ENCODE measurements at regions not wholly inside any gene's neighbourhood (a gene's known extent, or its start where the extent isn't known, plus 50 kb on each side); places are given as distances from the start of the nearest gene placed in this dataset.

DNA sequence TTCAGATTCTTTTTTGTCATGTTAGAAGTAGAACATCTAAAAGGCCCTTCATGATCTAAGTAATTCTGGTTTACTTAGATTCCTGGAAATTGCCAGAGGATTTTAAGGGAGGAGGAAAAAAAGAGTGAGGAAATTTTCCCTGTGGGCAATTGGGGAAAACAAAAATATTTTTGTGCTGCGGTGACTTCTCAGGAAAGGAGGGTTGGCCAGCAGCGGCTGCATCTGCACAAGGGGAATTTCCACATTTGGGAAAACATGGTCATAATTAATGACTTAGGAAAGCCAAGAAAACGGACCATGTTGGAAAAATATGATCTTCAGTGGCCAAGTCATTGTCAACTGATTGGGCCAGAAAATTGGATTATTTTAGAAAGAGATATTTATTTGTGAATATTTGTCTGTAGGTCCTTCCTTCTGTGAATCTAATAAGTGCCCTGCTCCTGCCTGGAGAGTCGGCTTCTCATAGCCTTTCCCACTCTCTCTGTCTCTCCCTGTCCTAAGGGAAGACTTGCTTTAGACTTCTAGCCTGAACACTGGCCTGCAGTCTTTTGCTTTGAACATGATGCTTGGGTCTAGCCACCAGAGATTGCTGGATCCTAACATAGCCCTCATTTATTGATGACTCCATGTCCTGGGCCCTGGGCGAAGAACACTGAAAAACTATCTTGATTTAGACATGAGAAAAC lies 124.2 kb upstream of the MKLN1 start:
- POLR2A ChIA-PET: no interaction called here
- H3K79me2 ChIP-seq (ENCODE audit: control insufficient read depth, insufficient read depth, low read length): no peaks in the 10 kb centered on the region
- CTCF ChIA-PET: no interaction called here

DNA sequence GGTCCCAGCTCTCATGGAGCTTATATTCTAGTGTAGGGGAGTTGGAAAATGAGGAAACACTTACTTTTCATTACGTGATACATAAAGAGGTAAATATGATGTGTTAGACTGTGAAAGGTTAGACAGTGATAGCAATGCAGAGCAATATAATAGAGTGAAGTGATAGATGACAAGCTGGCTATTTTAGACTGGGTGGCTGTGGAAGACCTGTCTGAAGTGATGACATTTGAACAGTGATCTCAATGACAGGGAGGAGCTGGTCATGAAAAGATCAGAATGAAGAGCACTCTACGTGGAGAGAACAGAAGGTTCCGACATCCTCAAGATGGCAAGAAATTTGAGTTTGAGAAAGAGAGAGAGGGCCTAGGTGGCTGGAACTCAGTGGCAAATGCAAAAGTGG lies 118.9 kb upstream of the MKLN1 start:
- no peaks in the 10 kb centered on the region for H3K27me3 Mint-ChIP-seq
- no peaks in the 10 kb centered on the region for H3K9me3 Mint-ChIP-seq (ENCODE audit: insufficient read depth)
- no peak overlapping the region for H2AFZ ChIP-seq (ENCODE audit: insufficient read depth, low read depth, low read length, poor library complexity, severe bottlenecking)
- no peak overlapping the region for H3K4me3 Mint-ChIP-seq
- no peak overlapping the region for H3K4me2 ChIP-seq (replicated peaks; ENCODE audit: low read depth, low read length, poor library complexity, severe bottlenecking)
- no peaks in the 10 kb centered on the region for H3K79me2 ChIP-seq (ENCODE audit: control insufficient read depth, insufficient read depth, low read length)
- H3K4me3 ChIP-seq (ENCODE audit: control extremely low read depth in 1 of 5, extremely low read depth in 1 of 5, insufficient read depth in 1 of 5, low read depth in 2 of 5, low read length in 4 of 5): no peak overlapping the region
- WGBS (ENCODE audit: insufficient coverage): 89% methylated on average over 3 of the region's 3 CpGs
- TF ChIP-seq, protein P1, sequence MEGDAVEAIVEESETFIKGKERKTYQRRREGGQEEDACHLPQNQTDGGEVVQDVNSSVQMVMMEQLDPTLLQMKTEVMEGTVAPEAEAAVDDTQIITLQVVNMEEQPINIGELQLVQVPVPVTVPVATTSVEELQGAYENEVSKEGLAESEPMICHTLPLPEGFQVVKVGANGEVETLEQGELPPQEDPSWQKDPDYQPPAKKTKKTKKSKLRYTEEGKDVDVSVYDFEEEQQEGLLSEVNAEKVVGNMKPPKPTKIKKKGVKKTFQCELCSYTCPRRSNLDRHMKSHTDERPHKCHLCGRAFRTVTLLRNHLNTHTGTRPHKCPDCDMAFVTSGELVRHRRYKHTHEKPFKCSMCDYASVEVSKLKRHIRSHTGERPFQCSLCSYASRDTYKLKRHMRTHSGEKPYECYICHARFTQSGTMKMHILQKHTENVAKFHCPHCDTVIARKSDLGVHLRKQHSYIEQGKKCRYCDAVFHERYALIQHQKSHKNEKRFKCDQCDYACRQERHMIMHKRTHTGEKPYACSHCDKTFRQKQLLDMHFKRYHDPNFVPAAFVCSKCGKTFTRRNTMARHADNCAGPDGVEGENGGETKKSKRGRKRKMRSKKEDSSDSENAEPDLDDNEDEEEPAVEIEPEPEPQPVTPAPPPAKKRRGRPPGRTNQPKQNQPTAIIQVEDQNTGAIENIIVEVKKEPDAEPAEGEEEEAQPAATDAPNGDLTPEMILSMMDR (IDR thresholded peaks at IDR 0.05): no peak
- TF ChIP-seq EZH2 (IDR thresholded peaks at IDR 0.05; ENCODE audit: borderline replicate concordance, insufficient read depth, low read depth, low read length, poor library complexity, severe bottlenecking): no peak
- no peaks in the 10 kb centered on the region for H3K36me3 ChIP-seq (replicated peaks in 1 of 2; ENCODE audit: control extremely low read depth in 1 of 2, control insufficient read depth in 1 of 2, extremely low read depth in 1 of 2, insufficient read depth in 2 of 2, low read length in 1 of 2)
- ATAC-seq (ENCODE audit: low read depth): no peak
- intact Hi-C loops (cut with micrococcal nuclease): no loop called here
- H3K27ac ChIP-seq (ENCODE audit: low read length in 2 of 2): no peak overlapping the region
- H3K27me3 ChIP-seq (replicated peaks in 1 of 4; ENCODE audit: control extremely low read depth in 1 of 4, control insufficient read depth in 3 of 4, insufficient read depth in 4 of 4, low read length in 3 of 4): no peaks in the 10 kb centered on the region
- H4K20me1 ChIP-seq (ENCODE audit: control insufficient read depth, insufficient read depth, low read length, poor library complexity, severe bottlenecking): no peaks in the 10 kb centered on the region
- H3K9me3 ChIP-seq (ENCODE audit: control extremely low read depth in 1 of 3, control insufficient read depth in 2 of 3, insufficient read depth in 1 of 3, low read length in 2 of 3): no peaks in the 10 kb centered on the region
- no peak for DNase-seq
- ChIA-PET POLR2A (interaction anchor here (0.6 kb wide), 1 partner anchor 10 kb away, joined by 3 read pairs; no protein-coding TSS in a partner anchor), CTCF (interaction anchor here (1.2 kb wide), 1 partner anchor 85 kb away, joined by 3 read pairs; no protein-coding TSS in a partner anchor)
- no peak overlapping the region for H3K27ac Mint-ChIP-seq
- H3K9ac ChIP-seq (ENCODE audit: low read length): no peak overlapping the region
- no peaks in the 10 kb centered on the region for H3K4me1 Mint-ChIP-seq
- no peaks in the 10 kb centered on the region for H3K4me1 ChIP-seq (ENCODE audit: control insufficient read depth in 2 of 2, insufficient read depth in 2 of 2, low read length in 2 of 2)

More for the DNA sequence above, 124.2 kb upstream of the MKLN1 start:
- Mint-ChIP-seq H3K9me3 (ENCODE audit: insufficient read depth) (no peaks in the 10 kb centered on the region), H3K27ac (no peak overlapping the region), H3K27me3 (no peaks in the 10 kb centered on the region), H3K4me3 (no peak overlapping the region), H3K4me1 (no peaks in the 10 kb centered on the region)
- no peak overlapping the region for H3K27ac ChIP-seq (ENCODE audit: low read length in 2 of 2)
- H2AFZ ChIP-seq (ENCODE audit: insufficient read depth, low read depth, low read length, poor library complexity, severe bottlenecking): no peak overlapping the region
- H3K27me3 ChIP-seq (replicated peaks in 1 of 4; ENCODE audit: control extremely low read depth in 1 of 4, control insufficient read depth in 3 of 4, insufficient read depth in 4 of 4, low read length in 3 of 4): no peaks in the 10 kb centered on the region
- no peaks in the 10 kb centered on the region for H3K9me3 ChIP-seq (ENCODE audit: control extremely low read depth in 1 of 3, control insufficient read depth in 2 of 3, insufficient read depth in 1 of 3, low read length in 2 of 3)
- WGBS (ENCODE audit: insufficient coverage): 95% methylated on average over 5 of the region's 5 CpGs
- H3K4me2 ChIP-seq (replicated peaks; ENCODE audit: low read depth, low read length, poor library complexity, severe bottlenecking): no peak overlapping the region
- H3K36me3 ChIP-seq (replicated peaks in 1 of 2; ENCODE audit: control extremely low read depth in 1 of 2, control insufficient read depth in 1 of 2, extremely low read depth in 1 of 2, insufficient read depth in 2 of 2, low read length in 1 of 2): no peaks in the 10 kb centered on the region
- no peak overlapping the region for H3K9ac ChIP-seq (ENCODE audit: low read length)
- no peaks in the 10 kb centered on the region for H4K20me1 ChIP-seq (ENCODE audit: control insufficient read depth, insufficient read depth, low read length, poor library complexity, severe bottlenecking)
- TF ChIP-seq EZH2 (IDR thresholded peaks at IDR 0.05; ENCODE audit: borderline replicate concordance, insufficient read depth, low read depth, low read length, poor library complexity, severe bottlenecking): no peak
- TF ChIP-seq, protein P1 (IDR thresholded peaks at IDR 0.05): no peak
- no peaks in the 10 kb centered on the region for H3K4me1 ChIP-seq (ENCODE audit: control insufficient read depth in 2 of 2, insufficient read depth in 2 of 2, low read length in 2 of 2)
- intact Hi-C loops (cut with micrococcal nuclease): no loop called here
- H3K4me3 ChIP-seq (ENCODE audit: control extremely low read depth in 1 of 5, extremely low read depth in 1 of 5, insufficient read depth in 1 of 5, low read depth in 2 of 5, low read length in 4 of 5): no peak overlapping the region
- DNase-seq (no peak), ATAC-seq (ENCODE audit: low read depth) (no peak)

Data from B cell (primary cell).